ENCODE measurements at regions not wholly inside any gene's neighbourhood (a gene's known extent, or its start where the extent isn't known, plus 50 kb on each side); places are given as distances from the start of the nearest gene placed in this dataset.

- TF ChIP-seq EP300 (IDR thresholded peaks at IDR 0.05) (no peak), POLR2A (IDR thresholded peaks at IDR 0.05) (no peak), POLR2AphosphoS5 (IDR thresholded peaks at IDR 0.05) (no peak)
- TF ChIP-seq, protein P1, sequence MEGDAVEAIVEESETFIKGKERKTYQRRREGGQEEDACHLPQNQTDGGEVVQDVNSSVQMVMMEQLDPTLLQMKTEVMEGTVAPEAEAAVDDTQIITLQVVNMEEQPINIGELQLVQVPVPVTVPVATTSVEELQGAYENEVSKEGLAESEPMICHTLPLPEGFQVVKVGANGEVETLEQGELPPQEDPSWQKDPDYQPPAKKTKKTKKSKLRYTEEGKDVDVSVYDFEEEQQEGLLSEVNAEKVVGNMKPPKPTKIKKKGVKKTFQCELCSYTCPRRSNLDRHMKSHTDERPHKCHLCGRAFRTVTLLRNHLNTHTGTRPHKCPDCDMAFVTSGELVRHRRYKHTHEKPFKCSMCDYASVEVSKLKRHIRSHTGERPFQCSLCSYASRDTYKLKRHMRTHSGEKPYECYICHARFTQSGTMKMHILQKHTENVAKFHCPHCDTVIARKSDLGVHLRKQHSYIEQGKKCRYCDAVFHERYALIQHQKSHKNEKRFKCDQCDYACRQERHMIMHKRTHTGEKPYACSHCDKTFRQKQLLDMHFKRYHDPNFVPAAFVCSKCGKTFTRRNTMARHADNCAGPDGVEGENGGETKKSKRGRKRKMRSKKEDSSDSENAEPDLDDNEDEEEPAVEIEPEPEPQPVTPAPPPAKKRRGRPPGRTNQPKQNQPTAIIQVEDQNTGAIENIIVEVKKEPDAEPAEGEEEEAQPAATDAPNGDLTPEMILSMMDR (IDR thresholded peaks at IDR 0.05) = no peak
- Histone ChIP-seq H3K9me3 (no peaks in the 10 kb centered on the region), H3K4me1 (peaks cover 3 to 9% (median 6%) of the 10 kb centered on the region in 4 donors), H3K27me3 (no peaks in the 10 kb centered on the region), H3K4me3 (no peak overlapping the region), H3K27ac (no peak overlapping the region), H3K36me3 (no peaks in the 10 kb centered on the region)
- DNase-seq = no peak
- 83 to 93% methylated on average over 3 of the region's 3 CpGs for WGBS, 2 donors
- ATAC-seq (ENCODE audit: low FRiP score in 2 of 2) = no peak
Observed at GRCh38 chr3:72147600-72147999, 362.7 kb upstream of the PROK2 start.

DNA sequence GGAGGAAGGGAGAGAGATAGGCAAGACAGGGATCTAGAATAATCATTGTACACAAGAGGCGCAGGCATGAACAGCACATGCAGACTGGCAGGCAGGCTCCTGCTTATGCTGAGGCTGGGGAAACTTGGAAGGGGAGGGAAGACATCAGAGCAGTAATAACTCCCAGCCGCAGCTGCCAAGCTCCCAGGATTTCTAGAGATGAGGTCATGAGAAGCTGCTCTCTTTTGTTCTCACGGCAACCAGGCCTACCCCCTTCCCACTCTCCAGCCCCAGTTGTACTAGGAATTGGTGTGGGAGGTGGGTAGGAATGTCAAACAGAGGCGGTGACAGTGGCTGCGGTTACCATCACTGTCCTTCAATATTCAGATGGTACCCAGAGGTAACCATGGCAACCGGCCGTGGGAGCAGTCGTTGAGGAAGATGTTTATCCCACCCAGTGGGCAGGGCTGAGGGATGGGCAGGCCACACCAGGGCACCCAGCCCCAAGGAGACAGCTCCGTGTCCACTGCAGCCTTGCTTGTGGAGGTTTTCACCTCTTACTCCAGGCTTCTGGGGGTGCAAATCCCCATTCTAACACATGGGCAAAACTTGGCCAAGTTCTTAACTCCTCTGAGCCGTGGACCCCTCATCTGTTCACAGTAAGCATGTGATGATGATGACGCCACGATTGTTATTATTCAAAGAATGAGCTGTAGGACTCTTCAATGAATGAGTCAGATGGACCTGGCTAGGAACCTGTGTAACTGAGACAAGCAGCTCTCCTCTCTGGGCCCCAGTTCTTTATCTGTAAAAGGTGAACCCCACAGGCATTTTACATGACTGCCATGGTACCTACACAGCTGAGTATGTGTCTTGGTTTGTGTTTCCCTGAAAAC lies 360.8 kb upstream of the PROK2 start:
- Histone ChIP-seq H3K4me1 (peaks cover 0 to 3% (median 1%) of the 10 kb centered on the region in 4 donors), H3K4me3 (no peak overlapping the region), H3K27ac (no peak overlapping the region), H3K36me3 (no peaks in the 10 kb centered on the region), H3K27me3 (no peaks in the 10 kb centered on the region), H3K9me3 (no peaks in the 10 kb centered on the region)
- WGBS, 2 donors = 76 to 86% methylated on average over 8 to 12 of the region's 12 CpGs
- DNase-seq (no peak), ATAC-seq (ENCODE audit: low FRiP score in 2 of 2) (peak in 1 of 2 donors; percentile 65)
- TF ChIP-seq, protein P1 (IDR thresholded peaks at IDR 0.05) = no peak
- TF ChIP-seq POLR2A (IDR thresholded peaks at IDR 0.05) (no peak), POLR2AphosphoS5 (IDR thresholded peaks at IDR 0.05) (no peak), EP300 (IDR thresholded peaks at IDR 0.05) (no peak)

GRCh38 chr3:72144773-72145505 lies 360.0 kb upstream of the PROK2 start:
- Histone ChIP-seq H3K36me3 (no peaks in the 10 kb centered on the region), H3K4me1 (peaks cover 0 to 3% (median 1%) of the 10 kb centered on the region in 4 donors), H3K27ac (no peak overlapping the region), H3K4me3 (no peak overlapping the region), H3K9me3 (no peaks in the 10 kb centered on the region), H3K27me3 (no peaks in the 10 kb centered on the region)
- ATAC-seq (ENCODE audit: low FRiP score in 2 of 2) (peak in 1 of 2 donors; percentile 35), DNase-seq (no peak)
- 51 to 59% methylated on average over 10 of the region's 10 CpGs for WGBS, 2 donors
- TF ChIP-seq, protein P1 (IDR thresholded peaks at IDR 0.05) = no peak
- TF ChIP-seq POLR2AphosphoS5 (IDR thresholded peaks at IDR 0.05) (no peak), EP300 (IDR thresholded peaks at IDR 0.05) (no peak), POLR2A (IDR thresholded peaks at IDR 0.05) (no peak)

DNA sequence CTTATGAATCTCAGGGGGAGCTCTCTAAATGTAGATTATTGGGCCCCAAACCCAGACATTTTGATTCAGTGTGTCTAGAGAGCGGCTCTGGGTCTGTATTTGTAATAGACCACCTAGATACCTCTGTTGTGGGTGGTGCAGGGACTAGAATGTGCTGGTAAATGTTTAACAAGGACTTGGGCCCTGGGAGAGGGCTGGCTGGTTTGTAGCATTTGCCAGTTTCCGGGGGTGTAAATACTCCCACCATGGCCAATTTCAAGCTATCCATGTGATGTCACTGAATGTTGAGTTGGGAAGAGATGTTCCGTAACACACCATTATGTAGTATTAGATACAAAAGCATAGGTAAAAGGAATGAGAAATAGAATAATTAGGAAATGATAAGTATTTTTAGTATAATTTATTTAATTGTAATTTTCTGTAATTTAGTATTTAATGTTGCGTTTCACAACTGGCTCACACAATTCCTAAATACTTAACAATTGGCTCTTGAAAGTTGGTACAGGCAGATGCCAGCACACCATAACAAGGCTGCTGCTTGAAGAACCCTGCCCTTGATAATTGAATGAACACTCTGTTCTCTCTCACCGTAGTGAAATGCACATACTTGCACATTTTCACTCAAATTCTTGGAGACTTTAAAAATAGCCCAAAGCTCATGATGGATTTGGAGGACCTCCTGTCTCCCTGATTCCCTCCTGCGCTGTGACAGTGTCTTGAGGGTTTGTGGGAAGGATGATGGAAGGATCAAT lies 359.2 kb upstream of the PROK2 start:
- no peaks in the 10 kb centered on the region for H3K9me3 ChIP-seq
- DNase-seq = no peak
- WGBS, 2 donors = 60 to 70% methylated on average over 6 of the region's 6 CpGs
- no peak overlapping the region for H3K27ac ChIP-seq
- no peak for ATAC-seq (ENCODE audit: low FRiP score in 2 of 2)
- TF ChIP-seq, protein P1 (IDR thresholded peaks at IDR 0.05) = no peak
- no peak for TF ChIP-seq EP300 (IDR thresholded peaks at IDR 0.05)
- no peak for TF ChIP-seq POLR2AphosphoS5 (IDR thresholded peaks at IDR 0.05)
- TF ChIP-seq POLR2A (IDR thresholded peaks at IDR 0.05) = no peak
- no peaks in the 10 kb centered on the region for H3K27me3 ChIP-seq
- H3K4me3 ChIP-seq = no peak overlapping the region
- H3K36me3 ChIP-seq = no peaks in the 10 kb centered on the region
- peaks cover 0 to 3% (median 1%) of the 10 kb centered on the region in 4 donors for H3K4me1 ChIP-seq
